Mesodermal cell (in vitro differentiated cells): ENCODE measurements at regions not wholly inside any gene's neighbourhood (a gene's known extent, or its start where the extent isn't known, plus 50 kb on each side); places are given as distances from the start of the nearest gene placed in this dataset.

Experiments
- H3K27ac ChIP-seq: 2 replicates; pipeline ENCODE4 v1.7.0; 2013; ENCODE audit warnings: mild to moderate bottlenecking, low read depth, low read length, moderate library complexity; ENCODE audit not compliant: severe bottlenecking
- H3K36me3 ChIP-seq: 2 replicates; pipeline ENCODE4 v1.7.1; 2013; ENCODE audit warnings: mild to moderate bottlenecking, low read length, moderate library complexity; ENCODE audit not compliant: control insufficient read depth, insufficient read depth
- H3K4me1 ChIP-seq: one replicate; pipeline ENCODE4 v1.7.1; 2013; ENCODE audit warnings: mild to moderate bottlenecking, low read length; ENCODE audit not compliant: insufficient read depth, control insufficient read depth, poor library complexity, severe bottlenecking
- H3K4me3 ChIP-seq: 2 replicates; pipeline ENCODE4 v1.7.0; 2013; ENCODE audit warnings: low read length, control low read depth, mild to moderate bottlenecking; ENCODE audit not compliant: insufficient read depth, poor library complexity, severe bottlenecking; ENCODE audit errors: extremely low read depth
- H3K9me3 ChIP-seq: 2 replicates; pipeline ENCODE4 v1.7.1; 2013; ENCODE audit warnings: mild to moderate bottlenecking, low read length, moderate library complexity; ENCODE audit not compliant: control insufficient read depth
- WGBS, 2 experiments: methylation state at CpG; one replicate each; pipeline ENCODE4 v1.1.5; 2013; ENCODE audit warnings: missing lambda C conversion rate in 2 of 2; ENCODE audit not compliant: insufficient coverage in 2 of 2; 5-methylcytosine and 5-hydroxymethylcytosine counted together

- Histone ChIP-seq H3K4me1 (no peaks in the 10 kb centered on the region), H3K36me3 (no peaks in the 10 kb centered on the region), H3K9me3 (no peaks in the 10 kb centered on the region), H3K27ac (no peak overlapping the region), H3K4me3 (no peak overlapping the region)
- WGBS, 2 experiments, result 100% methylated on average over 1 of the region's 1 CpG; no CpG with 5 or more reads in 1 of the 2 experiments
Measured at GRCh38 chr5:20055301-20055700, 67.3 kb upstream of the CDH18 start.

GRCh38 chr5:20050262-20050661 lies 62.3 kb upstream of the CDH18 start:
- H3K4me1 ChIP-seq, result no peaks in the 10 kb centered on the region
- H3K4me3 ChIP-seq, result no peak overlapping the region
- H3K9me3 ChIP-seq, result no peaks in the 10 kb centered on the region
- H3K27ac ChIP-seq, result no peak overlapping the region
- H3K36me3 ChIP-seq, result no peaks in the 10 kb centered on the region

GRCh38 chr5:20044460-20044859 lies 56.5 kb upstream of the CDH18 start:
- no peaks in the 10 kb centered on the region for H3K4me1 ChIP-seq
- no peak overlapping the region for H3K4me3 ChIP-seq
- H3K36me3 ChIP-seq, result no peaks in the 10 kb centered on the region
- H3K9me3 ChIP-seq, result no peaks in the 10 kb centered on the region
- H3K27ac ChIP-seq, result no peak overlapping the region

GRCh38 chr5:20041326-20042274 lies 53.6 kb upstream of the CDH18 start:
- H3K27ac ChIP-seq, result no peak overlapping the region
- no peaks in the 10 kb centered on the region for H3K9me3 ChIP-seq
- H3K4me1 ChIP-seq, result no peaks in the 10 kb centered on the region
- no peaks in the 10 kb centered on the region for H3K36me3 ChIP-seq
- WGBS, 2 experiments, result 73 to 100% methylated on average over 1 to 2 of the region's 6 CpGs
- H3K4me3 ChIP-seq, result no peak overlapping the region

- Histone ChIP-seq H3K9me3 (no peaks in the 10 kb centered on the region), H3K36me3 (no peaks in the 10 kb centered on the region), H3K4me1 (no peaks in the 10 kb centered on the region), H3K27ac (no peak overlapping the region), H3K4me3 (no peak overlapping the region)
- WGBS, 2 experiments, result 100% methylated on average over 1 of the region's 4 CpGs; no CpG with 5 or more reads in 1 of the 2 experiments
Measured at GRCh38 chr5:20040901-20041300, 52.9 kb upstream of the CDH18 start.
